Activated naive CD4-positive, alpha-beta T cell treated with anti-CD3 and anti-CD28 coated beads for 36 hours (primary cell): ENCODE measurements at regions not wholly inside any gene's neighbourhood (a gene's known extent, or its start where the extent isn't known, plus 50 kb on each side); places are given as distances from the start of the nearest gene placed in this dataset.
"Not testable (repeated sequence)": the region's sequence is repeated elsewhere in the genome, so short reads cannot be mapped to it uniquely, and the experiment has no call there.

Experiments used
- CTCF ChIA-PET: fragments of 350-600 bp; sonication (Branson Sonifier 250); formaldehyde crosslinking; loops from one replicate; lab custom pipeline; 2021; ENCODE audit warnings: antibody characterized with exemption; lab: Charles Lee
- DNase-seq: peaks from one replicate; pipeline ENCODE4 v3.0.0-alpha.2; 2020
- H3K27ac Mint-ChIP-seq: one replicate; pipeline ENCODE4 v1.8.0; 2021; ENCODE audit warnings: mild to moderate bottlenecking, mixed read lengths
- H3K27me3 Mint-ChIP-seq: one replicate; pipeline ENCODE4 v1.8.0; 2021; ENCODE audit warnings: low read depth, mixed read lengths
- H3K36me3 Mint-ChIP-seq: one replicate; pipeline ENCODE4 v1.8.0; 2021; ENCODE audit warnings: low read depth, mixed read lengths
- H3K4me1 Mint-ChIP-seq: one replicate; pipeline ENCODE4 v1.8.0; 2021; ENCODE audit warnings: low read depth, mixed read lengths
- H3K4me3 Mint-ChIP-seq: one replicate; pipeline ENCODE4 v1.8.0; 2021; ENCODE audit warnings: mild to moderate bottlenecking, moderate library complexity, mixed read lengths
- H3K9me3 Mint-ChIP-seq: one replicate; pipeline ENCODE4 v1.8.0; 2021; ENCODE audit warnings: mixed read lengths
- intact Hi-C: fragments of 100-400 bp; cut with micrococcal nuclease; formaldehyde crosslinking; loops from one replicate; pipeline ENCODE4 v1.15.1; 2023

- Mint-ChIP-seq H3K9me3 (no peaks in the 10 kb centered on the region), H3K27ac (no peak overlapping the region), H3K4me1 (no peaks in the 10 kb centered on the region), H3K4me3 (no peak overlapping the region), H3K27me3 (no peaks in the 10 kb centered on the region), H3K36me3 (no peaks in the 10 kb centered on the region)
- DNase-seq: no peak
- intact Hi-C loops: no loop called here
- CTCF ChIA-PET: no interaction called here
Measured at GRCh38 chr6:97917369-97917768, 634.4 kb upstream of the MMS22L start.

DNA sequence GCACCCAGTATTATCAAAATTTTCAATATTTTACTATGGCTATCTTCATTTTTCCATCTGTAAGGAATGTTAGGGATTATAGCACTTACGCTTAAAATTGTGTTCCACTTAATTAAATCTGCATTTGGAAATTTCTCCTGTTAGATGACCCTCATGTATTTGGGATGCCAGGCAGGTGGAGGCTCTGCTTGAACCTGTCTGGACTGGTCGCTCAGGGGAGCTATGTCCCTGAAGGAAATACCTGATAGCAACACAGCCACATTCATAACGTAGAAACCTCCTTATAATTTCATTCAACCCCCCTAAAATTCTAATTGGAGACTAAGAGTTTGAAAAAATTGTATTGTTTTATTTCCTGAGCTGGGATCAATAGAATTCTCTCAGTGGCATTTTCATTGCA lies 636.0 kb upstream of the MMS22L start:
- H3K4me3 Mint-ChIP-seq: no peak overlapping the region
- no peak overlapping the region for H3K27ac Mint-ChIP-seq
- no peaks in the 10 kb centered on the region for H3K9me3 Mint-ChIP-seq
- H3K36me3 Mint-ChIP-seq: no peaks in the 10 kb centered on the region
- H3K27me3 Mint-ChIP-seq: no peaks in the 10 kb centered on the region
- no peaks in the 10 kb centered on the region for H3K4me1 Mint-ChIP-seq
- DNase-seq: no peak
- CTCF ChIA-PET: no interaction called here
- intact Hi-C loops: no loop called here

GRCh38 chr6:97919631-97920030 lies 636.6 kb upstream of the MMS22L start:
- Mint-ChIP-seq H3K4me3 (no peak overlapping the region), H3K36me3 (no peaks in the 10 kb centered on the region), H3K9me3 (no peaks in the 10 kb centered on the region), H3K4me1 (no peaks in the 10 kb centered on the region), H3K27ac (no peak overlapping the region), H3K27me3 (no peaks in the 10 kb centered on the region)
- CTCF ChIA-PET: no interaction called here
- intact Hi-C loops: no loop called here
- DNase-seq: no peak

- Mint-ChIP-seq H3K36me3 (no peaks in the 10 kb centered on the region), H3K27ac (no peak overlapping the region), H3K4me1 (no peaks in the 10 kb centered on the region), H3K4me3 (no peak overlapping the region), H3K27me3 (no peaks in the 10 kb centered on the region), H3K9me3 (no peaks in the 10 kb centered on the region)
- intact Hi-C loops: no loop called here
- CTCF ChIA-PET: no interaction called here
- DNase-seq: no peak
Measured at GRCh38 chr6:97923249-97923648, 640.2 kb upstream of the MMS22L start.

DNA sequence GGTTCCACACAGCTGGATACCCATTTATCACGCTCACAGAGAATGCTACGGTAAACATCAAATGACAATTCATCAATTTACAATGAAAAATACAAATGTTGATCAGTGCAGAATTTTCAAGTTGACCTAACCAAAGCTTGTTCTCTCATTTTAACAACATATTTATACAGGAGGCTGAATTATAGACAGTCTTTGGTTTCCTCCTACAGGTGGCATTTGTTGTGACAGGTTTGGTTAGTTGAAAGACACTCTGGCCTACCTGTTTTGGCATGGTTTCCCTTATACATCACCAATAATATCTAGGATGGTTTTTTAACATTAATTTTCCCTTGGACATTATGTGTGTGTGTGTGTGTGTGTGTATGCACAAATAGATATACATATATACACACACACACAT lies 642.5 kb upstream of the MMS22L start:
- Mint-ChIP-seq H3K4me3 (no peak overlapping the region), H3K27ac (no peak overlapping the region), H3K36me3 (no peaks in the 10 kb centered on the region), H3K27me3 (no peaks in the 10 kb centered on the region), H3K4me1 (no peaks in the 10 kb centered on the region), H3K9me3 (no peaks in the 10 kb centered on the region)
- no peak for DNase-seq
- CTCF ChIA-PET: no interaction called here
- intact Hi-C loops: no loop called here

GRCh38 chr6:97939440-97940168 lies 656.6 kb upstream of the MMS22L start:
- H3K36me3 Mint-ChIP-seq: no peaks in the 10 kb centered on the region
- H3K4me3 Mint-ChIP-seq: no peak overlapping the region
- CTCF ChIA-PET: no interaction called here
- DNase-seq: no peak
- no peaks in the 10 kb centered on the region for H3K27me3 Mint-ChIP-seq
- no peaks in the 10 kb centered on the region for H3K4me1 Mint-ChIP-seq
- H3K9me3 Mint-ChIP-seq: peaks cover 1% of the 10 kb centered on the region
- intact Hi-C loops: no loop called here
- H3K27ac Mint-ChIP-seq: no peak overlapping the region

DNA sequence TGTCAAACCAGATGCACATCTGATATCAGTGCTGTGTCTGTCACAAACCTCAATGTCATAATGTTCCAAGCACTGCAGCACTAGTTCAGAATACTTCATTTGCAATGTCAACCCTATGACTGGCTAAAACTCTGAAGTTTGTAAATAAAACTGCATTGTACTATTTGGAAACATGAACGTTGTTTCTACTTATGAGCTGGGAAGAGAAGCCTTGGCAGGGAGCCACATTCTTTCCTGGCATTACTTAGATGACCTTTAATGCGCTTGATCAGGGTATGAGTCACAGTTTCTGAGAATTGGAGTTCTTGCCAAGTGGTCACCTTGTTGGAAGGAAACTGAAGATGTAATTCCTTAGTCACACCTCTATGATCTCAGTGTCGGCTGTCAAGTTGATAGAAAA lies 664.8 kb upstream of the MMS22L start:
- no peak overlapping the region for H3K4me3 Mint-ChIP-seq
- no peaks in the 10 kb centered on the region for H3K27me3 Mint-ChIP-seq
- intact Hi-C loops: no loop called here
- H3K9me3 Mint-ChIP-seq: no peaks in the 10 kb centered on the region
- CTCF ChIA-PET: no interaction called here
- H3K27ac Mint-ChIP-seq: no peak overlapping the region
- H3K36me3 Mint-ChIP-seq: no peaks in the 10 kb centered on the region
- H3K4me1 Mint-ChIP-seq: no peaks in the 10 kb centered on the region
- DNase-seq: no peak

DNA sequence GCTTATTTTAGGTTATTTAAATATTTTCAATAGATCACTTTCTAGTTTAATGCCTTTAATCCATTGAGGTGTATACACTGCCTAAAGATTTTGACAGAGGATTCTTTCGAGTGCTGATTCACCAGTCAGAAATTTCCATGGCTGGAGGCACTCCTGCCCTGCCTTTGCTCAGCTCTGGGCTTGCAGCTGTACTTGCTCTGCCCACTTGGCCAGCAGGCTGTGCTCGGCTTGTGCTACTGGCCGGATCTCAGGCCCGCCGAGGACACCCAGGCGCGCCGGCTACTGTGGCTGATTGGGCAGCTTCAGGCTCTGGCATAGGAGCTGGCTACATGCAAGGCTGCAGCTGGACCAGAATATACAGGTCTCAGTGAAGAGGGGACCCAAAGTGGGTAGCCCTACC lies 675.1 kb upstream of the MMS22L start:
- H3K27ac Mint-ChIP-seq: no peak overlapping the region
- H3K36me3 Mint-ChIP-seq: no peaks in the 10 kb centered on the region
- no peaks in the 10 kb centered on the region for H3K4me1 Mint-ChIP-seq
- H3K9me3 Mint-ChIP-seq: peaks cover 5% of the 10 kb centered on the region
- no peak overlapping the region for H3K4me3 Mint-ChIP-seq
- intact Hi-C loops: no loop called here
- no peak for DNase-seq
- CTCF ChIA-PET: no interaction called here
- H3K27me3 Mint-ChIP-seq: no peaks in the 10 kb centered on the region

GRCh38 chr6:97963193-97963592 lies 680.2 kb upstream of the MMS22L start:
- no peak for DNase-seq
- no peak overlapping the region for H3K27ac Mint-ChIP-seq
- H3K4me1 Mint-ChIP-seq: no peaks in the 10 kb centered on the region
- no peaks in the 10 kb centered on the region for H3K9me3 Mint-ChIP-seq
- H3K36me3 Mint-ChIP-seq: no peaks in the 10 kb centered on the region
- CTCF ChIA-PET: interaction anchor here (0.6 kb wide), 1 partner anchor 1125 kb away, joined by 4 read pairs; no protein-coding TSS in a partner anchor
- intact Hi-C loops: no loop called here
- H3K4me3 Mint-ChIP-seq: no peak overlapping the region
- H3K27me3 Mint-ChIP-seq: no peaks in the 10 kb centered on the region

DNA sequence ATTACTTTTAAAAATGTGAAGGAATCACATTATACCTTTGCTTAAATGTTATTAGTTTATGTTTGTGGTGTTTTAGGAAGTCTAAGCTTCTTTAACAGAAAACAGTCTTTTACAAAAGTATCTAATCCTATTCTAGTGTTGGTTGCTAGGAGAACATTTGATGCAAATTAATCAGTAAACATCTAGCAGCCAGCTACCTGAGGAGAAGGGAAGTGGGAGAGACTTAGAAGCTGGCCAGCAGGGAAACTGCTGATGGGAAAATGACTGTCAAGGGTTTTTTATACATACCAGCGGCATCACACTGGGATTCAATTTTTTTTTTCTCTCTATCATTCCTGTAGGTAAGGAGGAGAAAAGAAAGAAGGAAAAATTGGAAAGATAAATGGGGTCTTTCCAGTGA lies 686.0 kb upstream of the MMS22L start:
- H3K9me3 Mint-ChIP-seq: peaks cover 2% of the 10 kb centered on the region
- CTCF ChIA-PET: no interaction called here
- no peaks in the 10 kb centered on the region for H3K36me3 Mint-ChIP-seq
- no peaks in the 10 kb centered on the region for H3K27me3 Mint-ChIP-seq
- no peak overlapping the region for H3K27ac Mint-ChIP-seq
- intact Hi-C loops: no loop called here
- no peaks in the 10 kb centered on the region for H3K4me1 Mint-ChIP-seq
- no peak overlapping the region for H3K4me3 Mint-ChIP-seq
- no peak for DNase-seq

- no peak overlapping the region for H3K4me3 Mint-ChIP-seq
- DNase-seq: no peak
Measured at GRCh38 chr6:97977084-97977483, 694.1 kb upstream of the MMS22L start.

DNA sequence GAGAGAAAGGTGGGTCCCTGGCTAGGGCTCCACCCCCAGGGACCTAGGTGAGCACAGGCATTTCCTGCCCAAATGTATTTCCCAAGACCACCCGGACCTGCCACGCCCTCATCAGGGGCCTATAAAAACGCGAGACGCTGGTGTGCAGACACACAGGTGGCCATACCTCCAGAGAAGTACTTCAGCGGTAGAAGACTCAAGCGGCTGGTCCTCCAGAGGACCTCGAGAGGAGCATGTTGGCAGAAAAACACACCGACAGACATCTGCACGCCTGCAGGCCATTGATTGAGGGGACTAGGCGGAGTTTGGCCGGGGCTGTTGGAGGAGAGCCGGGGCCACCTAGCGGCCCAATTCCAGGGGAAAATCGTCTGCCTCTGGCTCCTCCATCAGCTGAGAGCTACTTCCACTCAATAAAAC lies 695.8 kb upstream of the MMS22L start:
- Mint-ChIP-seq H3K27ac (no peak overlapping the region), H3K27me3 (no peaks in the 10 kb centered on the region), H3K4me3 (no peak overlapping the region), H3K36me3 (no peaks in the 10 kb centered on the region), H3K9me3 (no peaks in the 10 kb centered on the region), H3K4me1 (no peaks in the 10 kb centered on the region)
- DNase-seq: no peak
- CTCF ChIA-PET: no interaction called here
- intact Hi-C loops: no loop called here

More at GRCh38 chr6:97977084-97977483, 694.1 kb upstream of the MMS22L start:
- Mint-ChIP-seq H3K27me3 (no peaks in the 10 kb centered on the region), H3K36me3 (no peaks in the 10 kb centered on the region), H3K9me3 (peaks cover under 1% of the 10 kb centered on the region), H3K27ac (no peak overlapping the region), H3K4me1 (no peaks in the 10 kb centered on the region)
- intact Hi-C loops: no loop called here
- CTCF ChIA-PET: no interaction called here

- H3K4me3 Mint-ChIP-seq, H3K4me1 Mint-ChIP-seq, H3K27me3 Mint-ChIP-seq, H3K27ac Mint-ChIP-seq, DNase-seq, intact Hi-C loops, H3K9me3 Mint-ChIP-seq, H3K36me3 Mint-ChIP-seq, CTCF ChIA-PET: not testable (repeated sequence)
Measured at GRCh38 chr6:97979285-97979684, 696.3 kb upstream of the MMS22L start.
